GM19328 (cell line): ENCODE measurements at regions not wholly inside any gene's neighbourhood (a gene's known extent, or its start where the extent isn't known, plus 50 kb on each side); places are given as distances from the start of the nearest gene placed in this dataset.
"Not testable (repeated sequence)": the region's sequence is repeated elsewhere in the genome, so short reads cannot be mapped to it uniquely, and the experiment has no call there.

ENCODE experiments used
- ATAC-seq: cut with Tn5 transposase; IDR thresholded peaks from one replicate; pipeline ENCODE4 v1.9.1; 2021; ENCODE audit warnings: mild to moderate bottlenecking, moderate library complexity; ENCODE audit not compliant: unreplicated experiment

- no peak for ATAC-seq
These were observed 214.0 kb upstream of the DAB2 start for GRCh38 chr5:39638813-39639212.

GRCh38 chr5:39633057-39633456 lies 208.3 kb upstream of the DAB2 start:
- no peak for ATAC-seq

GRCh38 chr5:39631958-39632357 lies 207.2 kb upstream of the DAB2 start:
- no peak for ATAC-seq

GRCh38 chr5:39629946-39630345 lies 205.2 kb upstream of the DAB2 start:
- no peak for ATAC-seq

- ATAC-seq, result no peak
These were observed 203.6 kb upstream of the DAB2 start for GRCh38 chr5:39628348-39628747.

- no peak for ATAC-seq
These were observed 200.1 kb upstream of the DAB2 start for GRCh38 chr5:39624890-39625289.

GRCh38 chr5:39624268-39624886 lies 199.6 kb upstream of the DAB2 start:
- ATAC-seq, result no peak

GRCh38 chr5:39623291-39623865 lies 198.6 kb upstream of the DAB2 start:
- no peak for ATAC-seq

- no peak for ATAC-seq
These were observed 197.5 kb upstream of the DAB2 start for GRCh38 chr5:39622281-39622680.

GRCh38 chr5:39619168-39619818 lies 194.5 kb upstream of the DAB2 start:
- ATAC-seq, result no peak

GRCh38 chr5:39618391-39618790 lies 193.6 kb upstream of the DAB2 start:
- no peak for ATAC-seq

- ATAC-seq, result no peak
These were observed 191.4 kb upstream of the DAB2 start for GRCh38 chr5:39616131-39616530.

- not testable (repeated sequence) for ATAC-seq
These were observed 186.3 kb upstream of the DAB2 start for GRCh38 chr5:39611076-39611475.

- ATAC-seq, result no peak
These were observed 183.2 kb upstream of the DAB2 start for GRCh38 chr5:39608024-39608423.

GRCh38 chr5:39606591-39606990 lies 181.8 kb upstream of the DAB2 start:
- ATAC-seq, result no peak

GRCh38 chr5:39605588-39606575 lies 181.1 kb upstream of the DAB2 start:
- ATAC-seq, result no peak

GRCh38 chr5:39605145-39605544 lies 180.4 kb upstream of the DAB2 start:
- ATAC-seq, result no peak

GRCh38 chr5:39604491-39604890 lies 179.7 kb upstream of the DAB2 start:
- ATAC-seq, result no peak

- ATAC-seq, result no peak
These were observed 175.1 kb upstream of the DAB2 start for GRCh38 chr5:39599721-39600431.

GRCh38 chr5:39598661-39599248 lies 174.0 kb upstream of the DAB2 start:
- ATAC-seq, result no peak
